Colonic mucosa (tissue), 4 donors: ENCODE measurements at regions not wholly inside any gene's neighbourhood (a gene's known extent, or its start where the extent isn't known, plus 50 kb on each side); places are given as distances from the start of the nearest gene placed in this dataset.

Experiments used
- DNase-seq: peaks from one replicate; pipeline ENCODE4 v3.0.0-alpha.2; 2020
- H3K27ac ChIP-seq: fragments of 200-600 bp; one replicate; pipeline ENCODE4 v1.8.0; 2021
- H3K27me3 ChIP-seq: fragments of 200-600 bp; one replicate; pipeline ENCODE4 v1.8.0; 2021
- H3K36me3 ChIP-seq: fragments of 200-600 bp; one replicate; pipeline ENCODE4 v1.8.0; 2021
- H3K4me1 ChIP-seq: fragments of 200-600 bp; one replicate; pipeline ENCODE4 v1.8.0; 2021; ENCODE audit warnings: mild to moderate bottlenecking
- H3K4me3 ChIP-seq: fragments of 200-600 bp; one replicate; pipeline ENCODE4 v1.8.0; 2021
- H3K9ac ChIP-seq, 2 donors: one replicate each; pipeline ENCODE4 v1.7.0; 2013; ENCODE audit warnings: control low read depth in 2 of 2, low read depth in 2 of 2, low read length in 2 of 2
- H3K9me3 ChIP-seq: fragments of 200-600 bp; one replicate; pipeline ENCODE4 v1.8.0; 2021
- intact Hi-C: fragments of 100-400 bp; cut with DNase I; formaldehyde crosslinking; loops from one replicate; pipeline ENCODE4 v1.14.1; 2022
- TF ChIP-seq, protein P1 (sequence below): fragments of 200-600 bp; IDR thresholded peaks from one replicate; pipeline ENCODE4 v1.8.0; 2022; ENCODE audit warnings: antibody characterized with exemption, mild to moderate bottlenecking
- donor health status: healthy.
- donor health status: DM: no; HTN: no; CAD: no.
- donor health status: DM: no; HTN: no; CAD: no.

DNA sequence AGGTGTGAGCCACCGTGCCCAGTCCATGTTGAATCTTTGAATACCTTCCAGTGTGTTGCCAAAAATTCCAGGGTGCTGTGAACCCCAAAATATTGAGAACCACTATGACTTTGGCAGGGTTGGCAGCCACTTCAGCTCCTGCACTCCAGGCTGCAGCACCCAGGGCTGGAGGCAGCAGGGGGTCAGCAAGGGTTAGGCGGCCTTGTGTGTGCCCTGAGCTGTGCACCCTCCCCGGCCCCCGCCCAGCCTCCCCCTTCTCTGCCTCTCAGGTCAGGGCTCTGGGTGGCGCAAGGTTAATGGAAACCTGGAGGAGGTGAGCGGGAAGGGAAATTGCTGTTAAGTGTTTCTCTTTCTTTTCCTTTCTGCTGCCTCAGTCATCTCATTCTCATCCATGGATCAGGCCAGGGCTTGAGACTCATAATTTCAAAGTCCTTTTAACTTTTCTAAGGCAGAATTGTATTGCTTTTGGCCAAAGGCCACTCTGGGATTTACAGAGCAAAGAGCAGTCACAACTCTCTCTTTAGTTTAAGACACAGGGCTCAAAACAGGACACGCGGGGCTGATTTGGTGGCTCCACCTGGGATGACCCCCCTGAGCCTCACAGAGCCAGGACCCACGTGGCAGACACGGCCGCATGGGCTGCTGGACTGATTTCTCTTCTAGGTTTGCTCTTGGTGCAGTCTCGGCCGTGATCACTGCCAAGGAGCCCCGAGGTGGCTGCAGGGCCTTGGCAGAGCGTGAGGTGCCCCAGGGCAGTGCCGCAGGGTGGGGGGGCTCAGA lies 212.3 kb downstream of the PTPRU start:
- H3K36me3 ChIP-seq = no peaks in the 10 kb centered on the region
- no peak for DNase-seq
- intact Hi-C loops = no loop called here
- no peaks in the 10 kb centered on the region for H3K4me1 ChIP-seq
- H3K9me3 ChIP-seq = no peaks in the 10 kb centered on the region
- no peak overlapping the region for H3K27ac ChIP-seq
- TF ChIP-seq, protein P1, sequence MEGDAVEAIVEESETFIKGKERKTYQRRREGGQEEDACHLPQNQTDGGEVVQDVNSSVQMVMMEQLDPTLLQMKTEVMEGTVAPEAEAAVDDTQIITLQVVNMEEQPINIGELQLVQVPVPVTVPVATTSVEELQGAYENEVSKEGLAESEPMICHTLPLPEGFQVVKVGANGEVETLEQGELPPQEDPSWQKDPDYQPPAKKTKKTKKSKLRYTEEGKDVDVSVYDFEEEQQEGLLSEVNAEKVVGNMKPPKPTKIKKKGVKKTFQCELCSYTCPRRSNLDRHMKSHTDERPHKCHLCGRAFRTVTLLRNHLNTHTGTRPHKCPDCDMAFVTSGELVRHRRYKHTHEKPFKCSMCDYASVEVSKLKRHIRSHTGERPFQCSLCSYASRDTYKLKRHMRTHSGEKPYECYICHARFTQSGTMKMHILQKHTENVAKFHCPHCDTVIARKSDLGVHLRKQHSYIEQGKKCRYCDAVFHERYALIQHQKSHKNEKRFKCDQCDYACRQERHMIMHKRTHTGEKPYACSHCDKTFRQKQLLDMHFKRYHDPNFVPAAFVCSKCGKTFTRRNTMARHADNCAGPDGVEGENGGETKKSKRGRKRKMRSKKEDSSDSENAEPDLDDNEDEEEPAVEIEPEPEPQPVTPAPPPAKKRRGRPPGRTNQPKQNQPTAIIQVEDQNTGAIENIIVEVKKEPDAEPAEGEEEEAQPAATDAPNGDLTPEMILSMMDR = no peak
- H3K9ac ChIP-seq = no peak overlapping the region
- H3K4me3 ChIP-seq = no peak overlapping the region
- no peaks in the 10 kb centered on the region for H3K27me3 ChIP-seq

DNA sequence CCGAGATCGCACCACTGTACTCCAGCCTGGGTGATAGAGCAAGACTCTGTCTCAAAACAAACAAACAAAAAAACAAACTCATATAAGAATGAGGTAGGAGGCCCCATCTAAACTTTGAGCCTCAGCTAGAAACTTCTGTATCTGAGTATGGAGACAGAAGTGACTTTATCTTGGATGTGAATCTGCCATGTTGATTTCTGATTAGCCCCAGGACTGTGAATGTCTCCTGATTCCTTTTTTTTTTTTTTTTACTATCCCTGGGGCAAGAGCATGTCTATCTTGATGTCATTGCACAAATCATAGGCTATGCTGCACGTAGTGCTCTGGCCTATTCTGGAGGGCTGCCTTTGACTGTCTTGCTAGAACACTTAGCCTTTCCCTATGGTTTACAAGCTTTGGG lies 211.0 kb downstream of the PTPRU start:
- Histone ChIP-seq H3K36me3 (no peaks in the 10 kb centered on the region), H3K4me1 (no peaks in the 10 kb centered on the region), H3K9ac (no peak overlapping the region), H3K9me3 (no peaks in the 10 kb centered on the region), H3K27me3 (no peaks in the 10 kb centered on the region), H3K4me3 (no peak overlapping the region), H3K27ac (no peak overlapping the region)
- no peak for DNase-seq
- TF ChIP-seq, protein P1 = no peak
- intact Hi-C loops = no loop called here

DNA sequence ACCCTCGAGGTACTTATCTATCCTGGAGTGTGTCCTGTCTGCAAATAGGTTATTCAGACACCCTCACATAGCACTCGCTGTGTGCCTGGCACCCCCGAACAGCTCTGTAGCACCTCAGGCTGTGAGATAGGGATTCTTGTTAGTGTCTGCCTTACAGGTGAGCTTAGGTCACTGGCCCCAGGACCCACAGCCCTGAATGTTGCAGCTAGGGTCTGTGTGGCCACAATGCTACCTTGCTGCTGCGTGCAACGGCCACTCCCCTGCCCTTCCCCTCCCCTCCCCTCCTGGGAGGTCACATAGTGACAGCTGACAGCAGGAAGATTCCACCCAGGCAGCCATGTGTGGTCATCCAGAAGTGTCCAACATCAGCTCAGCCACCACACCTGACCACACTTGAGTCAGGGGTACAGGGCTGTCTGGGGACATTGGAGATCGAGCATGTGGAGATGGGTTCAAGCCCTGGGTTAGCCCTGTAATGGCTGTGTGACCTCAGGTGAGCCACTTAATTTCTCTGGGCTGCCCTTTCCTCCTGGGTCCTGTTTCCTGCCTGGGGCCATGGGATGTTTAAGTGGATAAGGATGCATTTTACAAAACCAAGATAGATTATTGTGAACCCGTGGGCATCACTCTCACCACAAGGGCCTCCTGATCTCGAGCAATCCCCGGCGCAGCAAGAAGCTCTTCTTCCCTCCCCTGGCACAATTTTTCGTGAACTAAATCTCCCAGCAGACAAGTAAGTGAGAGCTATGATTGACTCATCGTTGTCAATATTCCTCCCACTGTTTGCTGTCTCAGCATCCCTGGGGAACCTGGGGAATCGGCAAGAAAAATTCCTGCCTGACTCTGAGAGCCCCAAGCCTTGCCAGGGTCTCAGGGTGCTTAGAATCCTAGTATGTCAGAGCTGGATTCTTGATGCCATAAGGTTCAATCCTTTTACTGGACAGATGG lies 208.7 kb downstream of the PTPRU start:
- TF ChIP-seq, protein P1 = no peak
- Histone ChIP-seq H3K27me3 (no peaks in the 10 kb centered on the region), H3K4me3 (no peak overlapping the region), H3K9ac (no peak overlapping the region), H3K36me3 (no peaks in the 10 kb centered on the region), H3K27ac (no peak overlapping the region), H3K4me1 (no peaks in the 10 kb centered on the region), H3K9me3 (no peaks in the 10 kb centered on the region)
- DNase-seq = no peak
- intact Hi-C loops = no loop called here

DNA sequence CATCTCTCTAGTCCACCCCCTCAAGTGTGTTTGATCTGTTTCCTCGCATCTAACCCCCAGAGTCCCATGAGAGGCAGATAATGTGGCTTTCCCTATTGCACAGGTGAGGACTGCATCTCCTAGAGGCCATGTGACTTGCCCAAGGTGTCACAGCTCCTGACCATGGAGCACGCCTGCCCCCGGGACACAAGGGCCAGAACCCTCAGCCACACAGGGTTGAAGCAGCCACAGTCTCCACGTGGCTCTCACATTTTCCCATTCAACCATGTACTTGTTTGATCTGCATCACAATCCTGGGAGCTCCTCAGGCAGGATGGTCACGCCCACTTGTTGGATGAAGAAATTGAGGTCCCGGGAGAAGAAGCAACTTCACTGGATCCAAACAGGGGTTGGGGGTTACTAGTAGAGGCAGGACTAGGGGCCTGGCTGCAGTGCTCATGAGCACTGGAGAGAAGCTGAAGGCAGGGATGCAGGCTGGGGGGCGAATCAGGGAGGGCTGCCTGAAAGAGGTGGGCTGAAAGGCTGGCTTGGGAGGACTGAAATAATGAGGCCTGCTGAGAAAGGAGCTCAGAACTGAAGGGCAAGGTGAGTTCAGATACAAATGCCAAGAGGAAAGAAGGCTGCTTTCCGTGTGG lies 207.9 kb downstream of the PTPRU start:
- Histone ChIP-seq H3K4me1 (no peaks in the 10 kb centered on the region), H3K27me3 (no peaks in the 10 kb centered on the region), H3K36me3 (no peaks in the 10 kb centered on the region), H3K27ac (no peak overlapping the region), H3K9ac (no peak overlapping the region), H3K4me3 (no peak overlapping the region), H3K9me3 (no peaks in the 10 kb centered on the region)
- TF ChIP-seq, protein P1 = no peak
- DNase-seq = no peak
- intact Hi-C loops = no loop called here

DNA sequence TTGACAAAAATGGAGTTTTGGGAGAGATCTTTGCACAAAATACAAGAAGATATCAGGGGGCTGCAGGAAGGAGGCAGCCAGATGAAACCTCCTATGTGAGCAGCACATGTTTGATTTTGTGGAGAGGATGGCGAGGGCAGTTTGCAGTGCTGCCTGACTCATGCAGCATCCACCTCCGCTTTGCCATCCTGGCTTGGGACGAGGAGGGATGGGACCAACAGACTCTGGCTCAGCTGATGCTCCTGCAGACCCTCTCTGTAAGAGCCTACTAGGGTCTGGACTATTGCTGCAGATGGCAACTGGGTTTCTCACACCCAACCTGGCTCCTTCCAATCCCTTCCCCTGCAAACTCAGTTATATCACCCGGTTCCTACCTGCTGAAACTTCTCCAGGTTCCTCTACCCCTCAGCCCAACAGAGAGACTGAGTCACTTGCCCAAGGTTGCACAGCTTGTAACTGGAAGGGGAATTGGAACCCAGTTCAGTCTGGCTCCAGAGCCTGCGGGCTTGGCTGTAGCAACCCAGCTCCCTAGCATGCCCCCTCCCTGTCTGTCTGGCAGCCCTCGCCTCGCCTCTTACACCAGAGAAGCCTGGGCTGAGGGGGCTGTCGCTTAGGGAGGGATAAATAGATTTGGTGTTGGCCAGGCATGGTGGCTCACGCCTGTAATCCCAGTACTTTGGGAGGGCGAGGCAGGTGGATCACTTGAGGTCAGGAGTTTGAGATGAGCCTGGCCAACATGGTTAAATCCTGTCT lies 205.8 kb downstream of the PTPRU start:
- no peak overlapping the region for H3K4me3 ChIP-seq
- intact Hi-C loops = no loop called here

More for the DNA sequence above, 205.8 kb downstream of the PTPRU start:
- Histone ChIP-seq H3K9me3 (no peaks in the 10 kb centered on the region), H3K4me1 (no peaks in the 10 kb centered on the region), H3K9ac (no peak overlapping the region), H3K27me3 (no peaks in the 10 kb centered on the region), H3K36me3 (no peaks in the 10 kb centered on the region), H3K27ac (no peak overlapping the region)
- TF ChIP-seq, protein P1 = no peak
- no peak for DNase-seq
